Panc1 (cell line): ENCODE measurements at regions not wholly inside any gene's neighbourhood (a gene's known extent, or its start where the extent isn't known, plus 50 kb on each side); places are given as distances from the start of the nearest gene placed in this dataset.

Experiments
- POLR2AphosphoS5 ChIP-seq: IDR thresholded peaks from 2 replicates; pipeline ENCODE4 v1.6.1; 2012; ENCODE audit warnings: mild to moderate bottlenecking, low read depth, low read length, moderate library complexity
- SIN3A ChIP-seq: IDR thresholded peaks from 2 replicates; pipeline ENCODE4 v1.6.1; 2012; ENCODE audit warnings: low read depth, mild to moderate bottlenecking, low read length, moderate library complexity, borderline replicate concordance; ENCODE audit not compliant: insufficient read depth
- TCF7L2 ChIP-seq: IDR thresholded peaks from 2 replicates; pipeline ENCODE4 v1.6.1; 2011; ENCODE audit warnings: mild to moderate bottlenecking, low read depth, low read length, inconsistent platforms
- TF ChIP-seq, protein P1 (sequence below): fragments of 450-650 bp; IDR thresholded peaks from 2 replicates; pipeline ENCODE4 v1.5.1; 2017; ENCODE audit warnings: mild to moderate bottlenecking
- TF ChIP-seq, protein P2 (sequence below), 2 experiments: IDR thresholded peaks; 2 replicates each; pipeline ENCODE4 v1.6.1; 2011 to 2012; ENCODE audit warnings: low read depth in 2 of 2, control low read depth in 1 of 2, low read length in 1 of 2, mild to moderate bottlenecking in 1 of 2, moderate library complexity in 1 of 2; ENCODE audit not compliant: insufficient read depth in 1 of 2

DNA sequence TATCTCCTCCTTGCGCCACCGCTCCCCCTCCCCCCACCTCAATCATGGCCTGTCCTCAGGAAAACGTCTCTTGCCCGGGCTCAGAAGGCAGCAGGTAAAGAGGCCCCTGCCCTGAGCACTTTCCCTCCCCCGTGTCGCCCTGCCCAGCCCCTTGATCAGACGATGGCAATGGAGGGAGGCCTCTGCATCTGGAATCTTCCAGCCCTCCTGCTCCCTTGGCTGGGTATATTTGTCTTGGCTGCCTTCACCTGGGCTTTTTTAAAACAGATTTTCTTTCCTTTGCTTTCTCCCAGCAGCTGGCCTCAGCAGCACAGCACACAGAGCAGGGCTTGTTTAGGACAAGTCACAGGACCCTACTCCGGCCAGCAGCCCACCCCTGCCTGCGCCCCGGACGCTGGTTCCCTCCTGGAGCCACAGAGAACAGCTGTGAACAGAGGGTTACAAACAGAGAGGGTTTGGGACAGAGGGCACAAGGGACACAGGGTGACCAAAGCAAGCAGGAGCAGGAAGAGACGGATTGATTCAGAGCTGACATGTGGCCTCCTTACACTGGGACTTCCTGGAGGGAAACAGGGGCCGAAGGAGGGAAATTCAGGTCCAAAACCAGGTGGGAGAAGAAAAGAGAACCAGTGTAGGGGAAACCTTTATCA lies 78.7 kb downstream of the ISG20 start:
- TF ChIP-seq, protein P1, sequence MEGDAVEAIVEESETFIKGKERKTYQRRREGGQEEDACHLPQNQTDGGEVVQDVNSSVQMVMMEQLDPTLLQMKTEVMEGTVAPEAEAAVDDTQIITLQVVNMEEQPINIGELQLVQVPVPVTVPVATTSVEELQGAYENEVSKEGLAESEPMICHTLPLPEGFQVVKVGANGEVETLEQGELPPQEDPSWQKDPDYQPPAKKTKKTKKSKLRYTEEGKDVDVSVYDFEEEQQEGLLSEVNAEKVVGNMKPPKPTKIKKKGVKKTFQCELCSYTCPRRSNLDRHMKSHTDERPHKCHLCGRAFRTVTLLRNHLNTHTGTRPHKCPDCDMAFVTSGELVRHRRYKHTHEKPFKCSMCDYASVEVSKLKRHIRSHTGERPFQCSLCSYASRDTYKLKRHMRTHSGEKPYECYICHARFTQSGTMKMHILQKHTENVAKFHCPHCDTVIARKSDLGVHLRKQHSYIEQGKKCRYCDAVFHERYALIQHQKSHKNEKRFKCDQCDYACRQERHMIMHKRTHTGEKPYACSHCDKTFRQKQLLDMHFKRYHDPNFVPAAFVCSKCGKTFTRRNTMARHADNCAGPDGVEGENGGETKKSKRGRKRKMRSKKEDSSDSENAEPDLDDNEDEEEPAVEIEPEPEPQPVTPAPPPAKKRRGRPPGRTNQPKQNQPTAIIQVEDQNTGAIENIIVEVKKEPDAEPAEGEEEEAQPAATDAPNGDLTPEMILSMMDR: no peak
- TF ChIP-seq, protein P2, sequence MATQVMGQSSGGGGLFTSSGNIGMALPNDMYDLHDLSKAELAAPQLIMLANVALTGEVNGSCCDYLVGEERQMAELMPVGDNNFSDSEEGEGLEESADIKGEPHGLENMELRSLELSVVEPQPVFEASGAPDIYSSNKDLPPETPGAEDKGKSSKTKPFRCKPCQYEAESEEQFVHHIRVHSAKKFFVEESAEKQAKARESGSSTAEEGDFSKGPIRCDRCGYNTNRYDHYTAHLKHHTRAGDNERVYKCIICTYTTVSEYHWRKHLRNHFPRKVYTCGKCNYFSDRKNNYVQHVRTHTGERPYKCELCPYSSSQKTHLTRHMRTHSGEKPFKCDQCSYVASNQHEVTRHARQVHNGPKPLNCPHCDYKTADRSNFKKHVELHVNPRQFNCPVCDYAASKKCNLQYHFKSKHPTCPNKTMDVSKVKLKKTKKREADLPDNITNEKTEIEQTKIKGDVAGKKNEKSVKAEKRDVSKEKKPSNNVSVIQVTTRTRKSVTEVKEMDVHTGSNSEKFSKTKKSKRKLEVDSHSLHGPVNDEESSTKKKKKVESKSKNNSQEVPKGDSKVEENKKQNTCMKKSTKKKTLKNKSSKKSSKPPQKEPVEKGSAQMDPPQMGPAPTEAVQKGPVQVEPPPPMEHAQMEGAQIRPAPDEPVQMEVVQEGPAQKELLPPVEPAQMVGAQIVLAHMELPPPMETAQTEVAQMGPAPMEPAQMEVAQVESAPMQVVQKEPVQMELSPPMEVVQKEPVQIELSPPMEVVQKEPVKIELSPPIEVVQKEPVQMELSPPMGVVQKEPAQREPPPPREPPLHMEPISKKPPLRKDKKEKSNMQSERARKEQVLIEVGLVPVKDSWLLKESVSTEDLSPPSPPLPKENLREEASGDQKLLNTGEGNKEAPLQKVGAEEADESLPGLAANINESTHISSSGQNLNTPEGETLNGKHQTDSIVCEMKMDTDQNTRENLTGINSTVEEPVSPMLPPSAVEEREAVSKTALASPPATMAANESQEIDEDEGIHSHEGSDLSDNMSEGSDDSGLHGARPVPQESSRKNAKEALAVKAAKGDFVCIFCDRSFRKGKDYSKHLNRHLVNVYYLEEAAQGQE (IDR thresholded peaks at IDR 0.05; ENCODE audit: insufficient read depth in 1 of 2, low read depth in 2 of 2, low read length in 1 of 2): no peak
- TF ChIP-seq POLR2AphosphoS5 (no peak), SIN3A (no peak), TCF7L2 (no peak)
